ENCODE measurements at regions not wholly inside any gene's neighbourhood (a gene's known extent, or its start where the extent isn't known, plus 50 kb on each side); places are given as distances from the start of the nearest gene placed in this dataset.
"Not testable (repeated sequence)": the region's sequence is repeated elsewhere in the genome, so short reads cannot be mapped to it uniquely, and the experiment has no call there.

DNA sequence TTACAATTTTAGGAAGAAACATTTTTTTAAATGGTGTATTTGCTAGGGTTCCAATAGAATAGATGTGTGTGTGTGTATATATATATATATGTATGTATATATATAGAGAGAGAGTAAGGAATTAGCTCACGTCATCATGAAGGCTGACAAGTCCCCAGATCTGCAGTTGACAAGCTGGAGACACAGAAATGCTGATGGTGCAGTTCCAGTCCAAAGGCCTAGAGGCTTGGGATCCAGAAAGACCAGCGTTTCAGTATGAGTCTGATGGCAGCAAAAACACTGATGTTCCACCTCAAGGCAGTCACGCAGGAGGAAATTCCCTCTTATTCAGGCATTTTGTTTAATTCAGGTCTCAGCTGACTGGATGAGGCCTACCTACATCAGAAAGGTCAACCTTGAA lies 386.8 kb downstream of the PTH2R start:
- Histone ChIP-seq H3K4me3 (ENCODE audit: low read length in 2 of 2) (no peak overlapping the region), H3K27ac (ENCODE audit: low read depth in 1 of 2, low read length in 2 of 2) (no peak overlapping the region), H3K27me3 (ENCODE audit: control insufficient read depth in 1 of 2, insufficient read depth in 2 of 2, low read length in 1 of 2) (no peaks in the 10 kb centered on the region), H3K9me3 (ENCODE audit: control insufficient read depth, low read length) (no peaks in the 10 kb centered on the region), H3K36me3 (ENCODE audit: control insufficient read depth in 1 of 2, insufficient read depth in 2 of 2, low read length in 1 of 2) (no peaks in the 10 kb centered on the region), H3K4me1 (ENCODE audit: control insufficient read depth in 1 of 2, insufficient read depth in 2 of 2, low read length in 2 of 2) (no peaks in the 10 kb centered on the region)
- DNase-seq (no peak), ATAC-seq (ENCODE audit: low FRiP score) (no peak)
- intact Hi-C loops (cut with DNase I): no loop called here
- WGBS, 2 donors: 67 to 69% methylated on average over 3 of the region's 3 CpGs

DNA sequence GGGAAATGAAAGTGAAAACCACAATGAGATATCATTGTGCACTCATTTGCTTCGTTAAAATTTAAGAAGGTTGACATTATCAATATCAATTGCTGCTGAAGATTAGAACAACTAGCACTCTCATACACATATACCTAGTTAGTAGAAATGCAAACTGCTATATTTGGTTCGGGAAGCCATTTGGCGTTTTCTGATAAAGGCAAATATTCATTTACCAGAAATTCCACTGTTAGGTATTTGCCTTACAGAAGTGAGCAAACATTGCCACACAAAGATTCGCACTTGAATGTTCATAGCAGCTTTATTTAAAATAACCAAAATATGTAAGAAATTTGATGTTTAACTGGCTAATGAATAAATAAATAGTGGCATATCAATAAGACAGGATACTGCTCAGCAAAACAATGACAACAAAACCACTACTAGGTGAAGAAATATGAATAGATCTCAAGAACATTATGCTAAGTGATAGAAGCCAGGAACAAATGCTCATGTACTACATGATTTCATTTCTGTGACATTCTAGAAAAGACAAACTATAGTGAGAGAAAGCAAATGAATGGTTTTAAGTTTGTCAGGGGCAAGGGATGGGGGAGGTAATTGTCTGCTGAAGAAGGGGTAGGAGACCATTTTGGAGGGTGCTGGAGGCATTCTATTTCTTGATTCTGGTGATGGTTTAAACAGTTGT lies 387.8 kb downstream of the PTH2R start:
- ATAC-seq (ENCODE audit: low FRiP score) (no peak), DNase-seq (no peak)
- no peak overlapping the region for H3K4me3 ChIP-seq (ENCODE audit: low read length in 2 of 2)
- no peak overlapping the region for H3K27ac ChIP-seq (ENCODE audit: low read depth in 1 of 2, low read length in 2 of 2)
- no peaks in the 10 kb centered on the region for H3K9me3 ChIP-seq (ENCODE audit: control insufficient read depth, low read length)
- H3K27me3 ChIP-seq (ENCODE audit: control insufficient read depth in 1 of 2, insufficient read depth in 2 of 2, low read length in 1 of 2): no peaks in the 10 kb centered on the region
- no peaks in the 10 kb centered on the region for H3K4me1 ChIP-seq (ENCODE audit: control insufficient read depth in 1 of 2, insufficient read depth in 2 of 2, low read length in 2 of 2)
- no peaks in the 10 kb centered on the region for H3K36me3 ChIP-seq (ENCODE audit: control insufficient read depth in 1 of 2, insufficient read depth in 2 of 2, low read length in 1 of 2)
- intact Hi-C loops (cut with DNase I): no loop called here
- WGBS, 2 donors: 62 to 64% methylated on average over 4 of the region's 4 CpGs

DNA sequence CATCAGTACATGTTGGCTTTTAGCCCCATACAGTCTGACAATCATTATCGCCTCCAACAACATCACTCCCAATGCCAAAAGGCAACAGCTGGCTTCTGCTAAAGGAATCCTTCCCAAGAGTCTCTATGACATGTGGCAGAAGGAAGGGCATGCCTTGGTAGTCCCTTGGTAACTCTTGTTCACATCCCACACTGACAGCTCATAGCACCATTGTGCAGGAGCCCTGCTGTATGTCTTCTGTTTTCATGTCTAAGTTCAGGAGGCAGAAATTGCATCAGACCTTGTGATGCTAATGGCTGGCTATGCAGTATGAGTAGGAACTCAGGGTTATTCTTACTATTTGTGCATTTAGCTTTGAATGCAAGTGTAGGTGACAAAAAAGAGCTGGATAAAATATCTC lies 392.1 kb downstream of the PTH2R start:
- intact Hi-C loops (cut with DNase I): no loop called here
- Histone ChIP-seq H3K27ac (ENCODE audit: low read depth in 1 of 2, low read length in 2 of 2) (no peak overlapping the region), H3K4me1 (ENCODE audit: control insufficient read depth in 1 of 2, insufficient read depth in 2 of 2, low read length in 2 of 2) (no peaks in the 10 kb centered on the region), H3K4me3 (ENCODE audit: low read length in 2 of 2) (no peak overlapping the region), H3K9me3 (ENCODE audit: control insufficient read depth, low read length) (no peaks in the 10 kb centered on the region), H3K36me3 (ENCODE audit: control insufficient read depth in 1 of 2, insufficient read depth in 2 of 2, low read length in 1 of 2) (no peaks in the 10 kb centered on the region), H3K27me3 (ENCODE audit: control insufficient read depth in 1 of 2, insufficient read depth in 2 of 2, low read length in 1 of 2) (no peaks in the 10 kb centered on the region)
- WGBS, 2 donors: 71 to 79% methylated on average over 1 of the region's 1 CpG
- no peak for ATAC-seq (ENCODE audit: low FRiP score)
- no peak for DNase-seq

DNA sequence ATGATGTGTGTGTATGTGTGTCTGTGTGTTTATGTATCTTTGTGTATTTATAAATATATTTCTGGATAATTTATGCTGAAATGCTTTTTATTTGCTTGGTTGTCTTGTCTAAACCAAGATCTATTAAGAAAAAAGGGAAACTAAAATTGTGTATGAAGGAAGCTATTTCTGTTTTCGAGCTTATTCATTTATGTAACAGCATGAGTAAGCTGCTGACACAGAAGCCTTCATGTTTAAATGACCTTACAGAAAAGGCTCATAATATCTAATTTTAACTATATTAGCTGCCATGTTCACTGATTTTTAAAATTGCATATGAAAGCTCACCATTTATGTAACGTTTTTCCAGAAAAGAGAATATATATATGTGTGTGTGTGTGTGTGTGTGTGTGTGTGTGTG lies 392.8 kb downstream of the PTH2R start:
- intact Hi-C loops (cut with DNase I): no loop called here
- Histone ChIP-seq H3K4me1 (ENCODE audit: control insufficient read depth in 1 of 2, insufficient read depth in 2 of 2, low read length in 2 of 2) (no peaks in the 10 kb centered on the region), H3K36me3 (ENCODE audit: control insufficient read depth in 1 of 2, insufficient read depth in 2 of 2, low read length in 1 of 2) (no peaks in the 10 kb centered on the region), H3K27ac (ENCODE audit: low read depth in 1 of 2, low read length in 2 of 2) (no peak overlapping the region), H3K4me3 (ENCODE audit: low read length in 2 of 2) (no peak overlapping the region), H3K9me3 (ENCODE audit: control insufficient read depth, low read length) (no peaks in the 10 kb centered on the region), H3K27me3 (ENCODE audit: control insufficient read depth in 1 of 2, insufficient read depth in 2 of 2, low read length in 1 of 2) (no peaks in the 10 kb centered on the region)
- no peak for ATAC-seq (ENCODE audit: low FRiP score)
- 56 to 61% methylated on average over 2 of the region's 2 CpGs for WGBS, 2 donors
- no peak for DNase-seq

DNA sequence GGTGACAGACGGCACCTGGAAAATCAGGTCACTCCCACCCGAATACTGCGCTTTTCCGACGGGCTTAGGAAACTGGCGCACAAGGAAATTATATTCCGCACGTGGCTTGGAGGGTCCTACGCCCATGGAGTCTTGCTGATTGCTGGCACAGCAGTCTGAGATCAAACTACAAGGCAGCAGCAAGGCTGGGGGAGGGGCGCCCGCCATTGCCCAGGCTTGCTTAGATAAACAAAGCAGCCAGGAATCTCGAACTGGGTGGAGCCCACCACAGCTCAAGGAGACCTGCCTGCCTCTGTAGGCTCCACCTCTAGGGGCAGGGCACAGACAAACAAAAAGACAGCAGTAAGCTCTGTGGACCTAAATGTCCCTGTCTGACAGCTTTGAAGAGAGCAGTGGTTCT lies 394.3 kb downstream of the PTH2R start:
- H3K27me3 ChIP-seq (ENCODE audit: control insufficient read depth in 1 of 2, insufficient read depth in 2 of 2, low read length in 1 of 2); ATAC-seq (ENCODE audit: low FRiP score); H3K4me1 ChIP-seq (ENCODE audit: control insufficient read depth in 1 of 2, insufficient read depth in 2 of 2, low read length in 2 of 2); H3K9me3 ChIP-seq (ENCODE audit: control insufficient read depth, low read length); H3K4me3 ChIP-seq (ENCODE audit: low read length in 2 of 2); H3K27ac ChIP-seq (ENCODE audit: low read depth in 1 of 2, low read length in 2 of 2); DNase-seq; intact Hi-C loops (cut with DNase I); H3K36me3 ChIP-seq (ENCODE audit: control insufficient read depth in 1 of 2, insufficient read depth in 2 of 2, low read length in 1 of 2): not testable (repeated sequence)
- WGBS, 2 donors: 86 to 90% methylated on average over 12 of the region's 12 CpGs

DNA sequence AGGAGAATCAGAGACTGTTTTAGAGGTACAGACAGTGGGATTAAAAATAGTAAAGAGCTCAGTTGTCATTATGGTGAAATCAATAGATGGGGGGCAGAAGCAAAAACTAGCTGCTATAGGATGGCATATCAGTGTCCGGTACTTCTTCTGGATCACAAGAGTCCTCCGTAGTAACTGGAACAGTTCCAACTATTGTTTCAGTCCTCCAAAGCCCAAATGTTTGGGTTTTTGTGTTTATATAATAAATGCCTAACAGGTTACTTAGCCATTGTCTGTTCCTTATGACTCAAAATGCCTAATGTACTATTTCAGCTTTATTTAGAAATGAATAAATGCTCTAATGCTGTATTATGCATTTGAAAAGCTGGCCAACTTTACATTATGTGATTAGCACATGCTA lies 401.2 kb downstream of the PTH2R start:
- no peak overlapping the region for H3K4me3 ChIP-seq (ENCODE audit: low read length in 2 of 2)
- no peaks in the 10 kb centered on the region for H3K36me3 ChIP-seq (ENCODE audit: control insufficient read depth in 1 of 2, insufficient read depth in 2 of 2, low read length in 1 of 2)
- ATAC-seq (ENCODE audit: low FRiP score) (no peak), DNase-seq (no peak)
- H3K27ac ChIP-seq (ENCODE audit: low read depth in 1 of 2, low read length in 2 of 2): no peak overlapping the region
- intact Hi-C loops (cut with DNase I): no loop called here
- WGBS, 2 donors: 75 to 83% methylated on average over 2 of the region's 2 CpGs
- no peaks in the 10 kb centered on the region for H3K9me3 ChIP-seq (ENCODE audit: control insufficient read depth, low read length)
- no peaks in the 10 kb centered on the region for H3K4me1 ChIP-seq (ENCODE audit: control insufficient read depth in 1 of 2, insufficient read depth in 2 of 2, low read length in 2 of 2)
- no peaks in the 10 kb centered on the region for H3K27me3 ChIP-seq (ENCODE audit: control insufficient read depth in 1 of 2, insufficient read depth in 2 of 2, low read length in 1 of 2)

DNA sequence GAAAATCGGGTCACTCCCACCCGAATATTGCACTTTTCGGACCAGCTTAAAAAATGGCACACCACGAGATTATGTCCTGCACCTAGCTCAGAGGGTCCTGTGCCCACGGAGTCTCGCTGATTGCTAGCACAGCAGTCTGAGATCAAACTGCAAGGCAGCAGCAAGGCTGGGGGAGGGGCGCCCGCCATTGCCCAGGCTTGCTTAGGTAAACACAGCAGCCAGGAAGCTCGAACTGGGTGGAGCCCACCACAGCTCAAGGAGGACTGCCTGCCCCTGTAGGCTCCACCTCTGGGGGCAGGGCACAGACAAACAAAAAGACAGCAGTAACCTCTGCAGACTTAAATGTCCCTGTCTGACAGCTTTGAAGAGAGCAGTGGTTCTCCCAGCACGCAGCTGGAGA lies 405.3 kb downstream of the PTH2R start:
- WGBS, 2 donors: 47 to 65% methylated on average over 7 to 9 of the region's 10 CpGs
- H3K27ac ChIP-seq (ENCODE audit: low read depth in 1 of 2, low read length in 2 of 2); H3K36me3 ChIP-seq (ENCODE audit: control insufficient read depth in 1 of 2, insufficient read depth in 2 of 2, low read length in 1 of 2); ATAC-seq (ENCODE audit: low FRiP score); H3K27me3 ChIP-seq (ENCODE audit: control insufficient read depth in 1 of 2, insufficient read depth in 2 of 2, low read length in 1 of 2); intact Hi-C loops (cut with DNase I); H3K9me3 ChIP-seq (ENCODE audit: control insufficient read depth, low read length); H3K4me1 ChIP-seq (ENCODE audit: control insufficient read depth in 1 of 2, insufficient read depth in 2 of 2, low read length in 2 of 2); H3K4me3 ChIP-seq (ENCODE audit: low read length in 2 of 2); DNase-seq: not testable (repeated sequence)

DNA sequence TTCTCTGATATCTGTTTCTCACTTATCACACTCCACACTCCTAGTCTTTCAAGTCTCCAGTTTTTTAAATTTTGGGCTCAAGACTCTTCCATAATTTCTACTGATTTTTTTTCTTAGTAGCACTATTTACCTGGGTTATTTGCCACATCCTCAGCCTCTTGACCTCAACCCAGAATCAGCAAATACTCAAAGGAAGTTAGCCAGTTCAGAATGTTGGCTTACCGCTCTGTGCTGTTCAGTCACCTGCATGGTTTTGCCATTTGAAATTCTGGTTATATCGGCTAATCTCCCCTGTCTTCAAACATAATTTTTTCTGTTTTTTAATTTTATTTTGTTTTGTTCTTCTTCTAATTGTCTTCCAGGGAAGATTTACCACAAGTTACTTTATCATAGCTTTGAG lies 412.6 kb downstream of the PTH2R start:
- DNase-seq (no peak), ATAC-seq (ENCODE audit: low FRiP score) (no peak)
- H3K4me3 ChIP-seq (ENCODE audit: low read length in 2 of 2): no peak overlapping the region
- H3K9me3 ChIP-seq (ENCODE audit: control insufficient read depth, low read length): no peaks in the 10 kb centered on the region
- H3K36me3 ChIP-seq (ENCODE audit: control insufficient read depth in 1 of 2, insufficient read depth in 2 of 2, low read length in 1 of 2): no peaks in the 10 kb centered on the region
- intact Hi-C loops (cut with DNase I): no loop called here
- no peaks in the 10 kb centered on the region for H3K27me3 ChIP-seq (ENCODE audit: control insufficient read depth in 1 of 2, insufficient read depth in 2 of 2, low read length in 1 of 2)
- 88 to 89% methylated on average over 2 of the region's 2 CpGs for WGBS, 2 donors
- no peaks in the 10 kb centered on the region for H3K4me1 ChIP-seq (ENCODE audit: control insufficient read depth in 1 of 2, insufficient read depth in 2 of 2, low read length in 2 of 2)
- H3K27ac ChIP-seq (ENCODE audit: low read depth in 1 of 2, low read length in 2 of 2): no peak overlapping the region

DNA sequence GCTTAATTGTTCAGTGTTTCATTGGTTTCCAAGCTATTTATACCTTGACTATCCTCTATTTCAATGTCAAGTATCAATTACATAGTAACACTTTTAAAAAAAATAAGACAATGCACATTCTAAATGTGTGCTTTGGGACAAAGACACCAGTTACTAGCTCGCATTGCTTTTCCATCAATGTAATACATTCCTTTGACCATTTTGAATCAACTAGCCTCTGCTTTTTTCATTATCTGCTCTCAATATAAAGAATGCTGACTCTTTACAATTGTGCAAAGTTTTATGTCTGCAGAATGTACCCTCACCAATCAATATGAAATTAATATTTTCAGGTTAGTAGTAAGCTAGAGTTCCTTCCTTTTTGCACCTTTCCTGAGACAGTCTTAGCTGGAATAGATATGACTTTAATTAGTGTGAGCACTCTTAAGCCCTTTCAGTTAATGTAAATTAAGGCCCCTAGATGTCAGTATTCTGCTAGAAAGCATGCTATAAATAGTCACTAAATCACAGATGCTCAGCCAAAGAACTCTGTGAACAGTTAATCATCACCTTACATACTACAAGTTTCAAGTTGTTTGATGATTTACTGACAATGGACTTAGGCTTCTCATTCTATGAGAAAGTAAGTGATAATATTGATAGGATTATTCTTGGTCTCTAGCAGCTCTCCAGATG lies 413.6 kb downstream of the PTH2R start:
- intact Hi-C loops (cut with DNase I): no loop called here
- H3K4me1 ChIP-seq (ENCODE audit: control insufficient read depth in 1 of 2, insufficient read depth in 2 of 2, low read length in 2 of 2): no peaks in the 10 kb centered on the region
- no peak overlapping the region for H3K4me3 ChIP-seq (ENCODE audit: low read length in 2 of 2)
- no peaks in the 10 kb centered on the region for H3K27me3 ChIP-seq (ENCODE audit: control insufficient read depth in 1 of 2, insufficient read depth in 2 of 2, low read length in 1 of 2)
- no peak for ATAC-seq (ENCODE audit: low FRiP score)
- no peaks in the 10 kb centered on the region for H3K36me3 ChIP-seq (ENCODE audit: control insufficient read depth in 1 of 2, insufficient read depth in 2 of 2, low read length in 1 of 2)
- WGBS, 2 donors: 57 to 68% methylated on average over 1 of the region's 1 CpG
- no peaks in the 10 kb centered on the region for H3K9me3 ChIP-seq (ENCODE audit: control insufficient read depth, low read length)
- no peak for DNase-seq
- H3K27ac ChIP-seq (ENCODE audit: low read depth in 1 of 2, low read length in 2 of 2): no peak overlapping the region

Data from aorta (tissue), 5 donors.